BLaER1 (cell line): ENCODE measurements at regions not wholly inside any gene's neighbourhood (a gene's known extent, or its start where the extent isn't known, plus 50 kb on each side); places are given as distances from the start of the nearest gene placed in this dataset.

ENCODE experiments used
- H3K27ac ChIP-seq: shearing (Covaris generic); formaldehyde crosslinking; 2 replicates; pipeline ENCODE4 v1.8.1; 2022
- H3K27me3 ChIP-seq: shearing (Covaris generic); formaldehyde crosslinking; 2 replicates; pipeline ENCODE4 v1.8.1; 2022
- H3K36me3 ChIP-seq: shearing (Covaris generic); formaldehyde crosslinking; 2 replicates; pipeline ENCODE4 v1.8.1; 2022
- H3K4me1 ChIP-seq: shearing (Covaris generic); formaldehyde crosslinking; 2 replicates; pipeline ENCODE4 v1.8.1; 2022
- H3K4me2 ChIP-seq: shearing (Covaris generic); formaldehyde crosslinking; 2 replicates; pipeline ENCODE4 v1.8.1; 2022
- H3K4me3 ChIP-seq: shearing (Covaris generic); formaldehyde crosslinking; 2 replicates; pipeline ENCODE4 v1.8.1; 2022
- H3K9ac ChIP-seq: shearing (Covaris generic); formaldehyde crosslinking; 2 replicates; pipeline ENCODE4 v1.8.1; 2022
- H3K9me3 ChIP-seq: shearing (Covaris generic); formaldehyde crosslinking; 2 replicates; pipeline ENCODE4 v1.8.1; 2022
- H4K20me1 ChIP-seq: shearing (Covaris generic); formaldehyde crosslinking; 2 replicates; pipeline ENCODE4 v1.8.1; 2022
- Cebpa-rat ChIP-seq: shearing (Covaris generic); IDR thresholded peaks from 2 replicates; pipeline ENCODE4 v1.8.1; 2022

DNA sequence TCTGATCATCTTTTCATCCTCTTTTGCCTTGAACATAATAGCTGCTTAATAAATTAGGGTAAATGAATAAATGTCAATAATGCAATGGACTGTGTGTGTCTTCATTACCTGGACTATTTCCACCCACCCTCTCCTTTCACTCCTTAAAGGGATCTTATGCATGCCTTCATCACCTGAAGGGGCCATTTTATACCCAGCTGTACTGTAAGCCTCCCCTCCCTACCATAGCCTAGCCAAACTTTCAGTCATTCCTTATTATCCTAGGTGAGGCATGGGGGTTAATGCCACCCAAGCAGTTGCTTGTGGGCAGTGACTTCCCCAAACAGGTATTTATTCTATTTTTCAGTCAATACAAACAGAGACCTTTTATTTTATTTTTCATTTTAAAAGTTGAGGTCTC lies 127.8 kb upstream of the PARP11 start:
- no peaks in the 10 kb centered on the region for H3K36me3 ChIP-seq
- H3K4me1 ChIP-seq, result no peaks in the 10 kb centered on the region
- H3K9ac ChIP-seq, result no peak overlapping the region
- no peak overlapping the region for H3K27ac ChIP-seq
- H3K4me2 ChIP-seq, result no peak overlapping the region
- no peak for TF ChIP-seq Cebpa-rat
- peaks cover 9% of the 10 kb centered on the region for H3K9me3 ChIP-seq
- no peaks in the 10 kb centered on the region for H3K27me3 ChIP-seq
- no peak overlapping the region for H3K4me3 ChIP-seq
- H4K20me1 ChIP-seq, result no peaks in the 10 kb centered on the region

DNA sequence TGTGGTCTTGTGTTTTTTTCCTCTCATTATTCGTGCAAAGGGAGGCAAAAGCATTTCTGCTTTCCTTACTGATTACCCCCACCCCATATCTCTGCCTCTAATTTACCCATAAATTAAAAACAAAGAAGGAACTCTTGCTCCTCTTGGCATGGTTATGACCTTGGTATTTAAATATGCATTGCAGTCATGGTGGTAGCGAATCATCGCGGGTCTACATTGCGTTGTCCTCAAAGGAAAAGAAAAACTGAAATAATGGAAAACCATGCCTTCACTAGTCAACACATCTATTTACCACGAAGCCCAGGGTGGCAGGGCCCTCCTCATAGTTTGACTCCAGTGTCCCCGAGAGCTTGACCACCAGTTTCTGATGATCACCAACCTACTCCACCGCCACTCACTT lies 126.7 kb upstream of the PARP11 start:
- no peak overlapping the region for H3K4me3 ChIP-seq
- no peak overlapping the region for H3K4me2 ChIP-seq
- TF ChIP-seq Cebpa-rat, result no peak
- no peak overlapping the region for H3K27ac ChIP-seq
- H3K27me3 ChIP-seq, result no peaks in the 10 kb centered on the region
- no peaks in the 10 kb centered on the region for H3K4me1 ChIP-seq
- no peaks in the 10 kb centered on the region for H4K20me1 ChIP-seq
- H3K36me3 ChIP-seq, result no peaks in the 10 kb centered on the region
- peaks cover 9% of the 10 kb centered on the region for H3K9me3 ChIP-seq
- H3K9ac ChIP-seq, result no peak overlapping the region

- H3K4me3 ChIP-seq, result no peak overlapping the region
- no peaks in the 10 kb centered on the region for H3K27me3 ChIP-seq
- H3K4me2 ChIP-seq, result no peak overlapping the region
- peaks cover 3% of the 10 kb centered on the region; the same call in 1 of the 2 replicates for H3K4me1 ChIP-seq
- TF ChIP-seq Cebpa-rat, result no peak
- no peak overlapping the region for H3K27ac ChIP-seq
- H4K20me1 ChIP-seq, result no peaks in the 10 kb centered on the region
- no peaks in the 10 kb centered on the region for H3K36me3 ChIP-seq
- no peak overlapping the region for H3K9ac ChIP-seq
- H3K9me3 ChIP-seq, result peaks cover 9% of the 10 kb centered on the region
Observed at GRCh38 chr12:3998968-3999792, 126.0 kb upstream of the PARP11 start.

DNA sequence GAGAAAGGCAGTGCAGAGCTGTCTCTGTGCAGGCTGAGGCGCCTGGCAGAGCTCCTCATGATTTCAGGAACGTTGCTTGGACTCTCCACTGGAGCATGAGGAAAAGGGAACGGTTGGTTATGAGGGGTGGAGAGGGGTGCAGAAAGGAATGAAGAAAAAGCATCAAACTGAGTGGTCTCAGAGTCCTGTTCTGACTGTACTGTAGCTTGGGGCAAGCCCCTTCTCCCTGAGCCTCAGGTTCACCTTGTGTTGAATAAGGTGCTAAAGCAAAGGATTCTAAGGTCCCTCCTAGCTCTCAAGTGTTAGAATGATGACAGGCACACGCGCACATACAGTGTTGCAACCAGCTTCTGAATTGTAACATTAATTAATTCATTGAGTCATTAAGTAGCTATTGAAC lies 125.2 kb upstream of the PARP11 start:
- Histone ChIP-seq H3K4me1 (peaks cover 3% of the 10 kb centered on the region; the same call in 1 of the 2 replicates), H3K9me3 (peaks cover 9% of the 10 kb centered on the region), H4K20me1 (no peaks in the 10 kb centered on the region), H3K36me3 (no peaks in the 10 kb centered on the region), H3K4me2 (no peak overlapping the region), H3K27ac (no peak overlapping the region), H3K4me3 (no peak overlapping the region), H3K9ac (no peak overlapping the region), H3K27me3 (no peaks in the 10 kb centered on the region)
- TF ChIP-seq Cebpa-rat, result no peak

DNA sequence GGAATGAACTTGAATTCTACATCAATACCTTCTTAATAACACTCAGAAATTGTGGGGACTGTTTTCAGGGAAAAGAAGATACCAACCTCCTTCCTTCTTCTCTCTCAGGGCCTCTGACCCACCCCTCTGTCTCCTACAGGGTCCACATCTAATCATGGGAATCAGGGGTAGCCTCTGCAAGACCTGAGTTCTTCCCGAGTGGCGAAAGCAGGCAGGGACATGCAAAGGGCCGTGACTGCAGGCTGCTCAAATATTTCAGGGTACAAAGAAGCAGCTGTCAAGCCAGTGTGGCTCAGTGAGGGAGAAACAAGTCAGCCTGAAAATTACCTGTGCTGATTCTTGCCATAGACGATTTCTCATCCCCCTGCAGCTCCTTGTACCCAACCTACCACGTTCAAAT lies 123.1 kb upstream of the PARP11 start:
- Histone ChIP-seq H3K4me2 (no peak overlapping the region), H3K27ac (no peak overlapping the region), H3K9me3 (peaks cover 8% of the 10 kb centered on the region), H3K36me3 (no peaks in the 10 kb centered on the region), H3K4me3 (no peak overlapping the region), H3K4me1 (peaks cover 3% of the 10 kb centered on the region; the same call in 1 of the 2 replicates), H3K9ac (no peak overlapping the region), H3K27me3 (no peaks in the 10 kb centered on the region), H4K20me1 (no peaks in the 10 kb centered on the region)
- no peak for TF ChIP-seq Cebpa-rat

GRCh38 chr12:3995306-3995705 lies 122.1 kb upstream of the PARP11 start:
- TF ChIP-seq Cebpa-rat, result no peak

GRCh38 chr12:3994500-3994899 lies 121.3 kb upstream of the PARP11 start:
- Histone ChIP-seq H3K9me3 (no peaks in the 10 kb centered on the region), H3K27me3 (no peaks in the 10 kb centered on the region), H3K4me3 (no peak overlapping the region), H3K9ac (no peak overlapping the region), H4K20me1 (no peaks in the 10 kb centered on the region), H3K27ac (no peak overlapping the region), H3K4me2 (no peak overlapping the region), H3K4me1 (peaks cover 3% of the 10 kb centered on the region; the same call in 1 of the 2 replicates), H3K36me3 (no peaks in the 10 kb centered on the region)
- TF ChIP-seq Cebpa-rat, result no peak

More at GRCh38 chr12:3995306-3995705, 122.1 kb upstream of the PARP11 start:
- no peak overlapping the region for H3K4me3 ChIP-seq
- H3K9ac ChIP-seq, result no peak overlapping the region
- no peaks in the 10 kb centered on the region for H4K20me1 ChIP-seq
- H3K9me3 ChIP-seq, result no peaks in the 10 kb centered on the region
- H3K27ac ChIP-seq, result no peak overlapping the region
- peaks cover 3% of the 10 kb centered on the region; the same call in 1 of the 2 replicates for H3K4me1 ChIP-seq
- H3K4me2 ChIP-seq, result no peak overlapping the region
- H3K27me3 ChIP-seq, result no peaks in the 10 kb centered on the region
- H3K36me3 ChIP-seq, result no peaks in the 10 kb centered on the region

- Histone ChIP-seq H3K9me3 (no peaks in the 10 kb centered on the region), H3K36me3 (no peaks in the 10 kb centered on the region), H3K27me3 (no peaks in the 10 kb centered on the region), H3K4me1 (peaks cover 3% of the 10 kb centered on the region; the same call in 1 of the 2 replicates), H3K4me2 (no peak overlapping the region), H3K4me3 (no peak overlapping the region), H3K27ac (no peak overlapping the region), H4K20me1 (no peaks in the 10 kb centered on the region), H3K9ac (no peak overlapping the region)
- TF ChIP-seq Cebpa-rat, result no peak
Observed at GRCh38 chr12:3992945-3993344, 119.7 kb upstream of the PARP11 start.

GRCh38 chr12:3991798-3992580 lies 118.8 kb upstream of the PARP11 start:
- no peak overlapping the region for H3K4me2 ChIP-seq
- no peaks in the 10 kb centered on the region for H4K20me1 ChIP-seq
- TF ChIP-seq Cebpa-rat, result no peak
- H3K27me3 ChIP-seq, result no peaks in the 10 kb centered on the region
- H3K36me3 ChIP-seq, result no peaks in the 10 kb centered on the region
- no peak overlapping the region for H3K27ac ChIP-seq
- H3K9me3 ChIP-seq, result no peaks in the 10 kb centered on the region
- peaks cover 3% of the 10 kb centered on the region; the same call in 1 of the 2 replicates for H3K4me1 ChIP-seq
- H3K9ac ChIP-seq, result no peak overlapping the region
- H3K4me3 ChIP-seq, result no peak overlapping the region
